Neuronal stem cell (in vitro differentiated cells): ENCODE measurements at regions not wholly inside any gene's neighbourhood (a gene's known extent, or its start where the extent isn't known, plus 50 kb on each side); places are given as distances from the start of the nearest gene placed in this dataset.

ENCODE experiments used
- DNase-seq: peaks from one replicate; pipeline ENCODE4 v3.0.0-alpha.2; 2013; ENCODE audit warnings: low spot score
- H2AFZ ChIP-seq: one replicate; pipeline ENCODE4 v1.6.1; 2013; ENCODE audit warnings: mild to moderate bottlenecking, low read length, inconsistent platforms
- H2AK5ac ChIP-seq: 2 replicates; pipeline ENCODE4 v1.6.1; 2013; ENCODE audit warnings: low read depth, mild to moderate bottlenecking, inconsistent platforms, low read length, moderate library complexity, mixed read lengths
- H2BK120ac ChIP-seq: 2 replicates; pipeline ENCODE4 v1.6.1; 2013; ENCODE audit warnings: low read depth, mild to moderate bottlenecking, inconsistent platforms, low read length, moderate library complexity, mixed read lengths
- H2BK12ac ChIP-seq: one replicate; pipeline ENCODE4 v1.6.1; 2013; ENCODE audit warnings: low read length, inconsistent platforms
- H2BK15ac ChIP-seq: 2 replicates; pipeline ENCODE4 v1.6.1; 2013; ENCODE audit warnings: mild to moderate bottlenecking, low read length, inconsistent platforms, mixed read lengths
- H2BK5ac ChIP-seq: one replicate; pipeline ENCODE4 v1.6.1; 2013; ENCODE audit warnings: inconsistent platforms, mild to moderate bottlenecking, low read length, moderate library complexity
- H3K14ac ChIP-seq: one replicate; pipeline ENCODE4 v1.6.1; 2013; ENCODE audit warnings: low read length, inconsistent platforms
- H3K18ac ChIP-seq: 2 replicates; pipeline ENCODE4 v1.6.1; 2013; ENCODE audit warnings: low read length, inconsistent platforms
- H3K23ac ChIP-seq: 2 replicates; pipeline ENCODE4 v1.6.1; 2013; ENCODE audit warnings: low read depth, mild to moderate bottlenecking, mixed read lengths, low read length, inconsistent platforms; ENCODE audit not compliant: poor library complexity
- H3K27ac ChIP-seq: replicated peaks from 3 replicates; pipeline ENCODE4 v1.5.1; 2013; ENCODE audit warnings: low read length, inconsistent platforms
- H3K27me3 ChIP-seq, 3 experiments: 2 replicates each; pipeline ENCODE4 v1.6.1; 2013; ENCODE audit warnings: low read length in 3 of 3, mild to moderate bottlenecking in 2 of 3, inconsistent platforms in 1 of 3, low read depth in 1 of 3, mixed read lengths in 1 of 3, moderate library complexity in 1 of 3; ENCODE audit not compliant: control insufficient read depth in 3 of 3, insufficient read depth in 3 of 3
- H3K36me3 ChIP-seq, 2 donors: replicated peaks in 1 of 2; 2 replicates each; pipeline ENCODE4 v1.6.1; 2013; ENCODE audit warnings: low read length in 2 of 2; ENCODE audit not compliant: control insufficient read depth in 2 of 2, insufficient read depth in 2 of 2
- H3K4ac ChIP-seq: 2 replicates; pipeline ENCODE4 v1.6.1; 2013; ENCODE audit warnings: inconsistent platforms, mild to moderate bottlenecking, low read length, moderate library complexity
- H3K4me1 ChIP-seq, 2 donors: 1 replicate in 1 of 2; 2 replicates in 1 of 2; pipeline ENCODE4 v1.6.1; 2013; ENCODE audit warnings: low read length in 2 of 2, low read depth in 1 of 2; ENCODE audit not compliant: control insufficient read depth in 2 of 2, insufficient read depth in 1 of 2
- H3K4me2 ChIP-seq: one replicate; pipeline ENCODE4 v1.6.1; 2013; ENCODE audit warnings: mild to moderate bottlenecking, low read length, inconsistent platforms; ENCODE audit not compliant: insufficient read depth, poor library complexity, severe bottlenecking
- H3K4me3 ChIP-seq, 2 donors: 2 replicates each; pipeline ENCODE4 v1.5.1; 2013; ENCODE audit warnings: low read length in 2 of 2, mild to moderate bottlenecking in 2 of 2, inconsistent platforms in 1 of 2, moderate library complexity in 1 of 2
- H3K79me1 ChIP-seq: one replicate; pipeline ENCODE4 v1.6.1; 2013; ENCODE audit warnings: low read depth, mild to moderate bottlenecking, inconsistent platforms, low read length, moderate library complexity
- H3K9ac ChIP-seq: one replicate; pipeline ENCODE4 v1.6.1; 2013; ENCODE audit warnings: mild to moderate bottlenecking, low read depth, low read length, inconsistent platforms; ENCODE audit not compliant: poor library complexity
- H3K9me3 ChIP-seq, 2 donors: replicated peaks in 1 of 2; 2 replicates each; pipeline versions ENCODE3 to v1.6.1; 2013; ENCODE audit warnings: low read length in 2 of 2, mild to moderate bottlenecking in 2 of 2, inconsistent platforms in 1 of 2, low read depth in 1 of 2, mixed read lengths in 1 of 2, moderate library complexity in 1 of 2; ENCODE audit not compliant: control insufficient read depth in 2 of 2, insufficient read depth in 1 of 2
- H4K8ac ChIP-seq: one replicate; pipeline ENCODE4 v1.6.1; 2013; ENCODE audit warnings: low read depth, mild to moderate bottlenecking, inconsistent platforms, low read length, moderate library complexity
- H4K91ac ChIP-seq: one replicate; pipeline ENCODE4 v1.6.1; 2013; ENCODE audit warnings: low read length, low read depth, mild to moderate bottlenecking, inconsistent platforms; ENCODE audit not compliant: poor library complexity
- WGBS, 2 donors: extraction: QIAGEN DNeasy Blood & Tissue Kit; methylation state at CpG; one replicate each; pipeline ENCODE4 v1.1.7; 2013; ENCODE audit warnings: missing lambda C conversion rate in 2 of 2, mixed read lengths in 1 of 2; ENCODE audit not compliant: insufficient read length in 2 of 2, insufficient replicate concordance in 1 of 2; ENCODE audit errors: extremely low coverage in 2 of 2; 5-methylcytosine and 5-hydroxymethylcytosine counted together

DNA sequence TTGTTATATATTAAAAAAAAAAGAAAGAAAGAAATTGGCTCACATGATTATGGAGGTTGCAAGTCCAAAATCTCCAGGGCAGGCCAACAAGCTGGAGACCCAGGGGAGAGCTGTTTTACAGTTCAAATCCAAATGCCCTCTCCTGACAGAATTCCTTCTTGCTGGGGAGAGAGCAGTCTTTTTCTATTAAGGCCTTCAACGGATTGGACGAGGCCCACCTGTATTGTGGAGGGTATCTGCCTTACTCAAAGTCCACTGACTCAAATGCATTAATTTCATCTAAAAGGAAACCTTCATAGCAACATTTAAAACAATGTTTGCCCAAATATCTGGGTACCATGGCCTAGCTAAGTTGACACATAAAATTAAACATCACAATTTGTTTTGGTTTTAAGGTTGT, 56.9 kb upstream of the TRIM67 start:
- Histone ChIP-seq H4K8ac (no peak overlapping the region), H3K18ac (no peak overlapping the region), H2BK12ac (no peak overlapping the region), H3K4me2 (no peak overlapping the region), H3K4ac (no peak overlapping the region), H2BK15ac (no peak overlapping the region), H2BK120ac (no peak overlapping the region), H3K27me3 (peaks cover 0 to 3% (median 0%) of the 10 kb centered on the region in 3 experiments), H4K91ac (no peak overlapping the region), H2BK5ac (no peak overlapping the region), H3K79me1 (no peaks in the 10 kb centered on the region), H3K9ac (no peak overlapping the region), H3K36me3 (no peaks in the 10 kb centered on the region), H3K4me1 (no peaks in the 10 kb centered on the region), H2AFZ (no peak overlapping the region), H3K27ac (no peak overlapping the region), H3K23ac (no peak overlapping the region), H3K4me3 (no peak overlapping the region), H3K9me3 (no peaks in the 10 kb centered on the region), H3K14ac (no peak overlapping the region), H2AK5ac (no peak overlapping the region)
- no CpG with 5 or more reads among the region's 2 CpGs for WGBS, 2 donors
- DNase-seq, result no peak

DNA sequence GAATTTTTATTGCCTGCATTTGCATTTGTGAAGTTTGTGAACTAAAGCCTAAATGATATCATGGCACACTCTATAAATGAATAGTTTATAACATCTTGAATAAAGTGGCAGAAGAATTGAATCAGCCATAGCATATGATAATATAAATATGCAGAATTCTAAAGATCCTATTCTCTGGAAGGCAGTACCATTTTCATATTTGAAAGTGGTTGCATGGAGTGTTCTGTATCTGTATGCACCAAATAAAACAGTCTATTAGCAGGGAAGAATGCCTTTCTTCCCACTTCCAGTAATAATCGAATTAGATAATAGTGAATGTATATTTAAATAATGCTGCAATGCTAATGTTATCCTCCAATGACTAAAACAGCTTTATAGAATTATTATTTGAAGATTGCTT, 57.9 kb upstream of the TRIM67 start:
- no peaks in the 10 kb centered on the region for H3K36me3 ChIP-seq
- no peaks in the 10 kb centered on the region for H3K9me3 ChIP-seq
- no peak overlapping the region for H3K27ac ChIP-seq
- H4K91ac ChIP-seq, result no peak overlapping the region
- no peak overlapping the region for H2BK12ac ChIP-seq
- H2BK15ac ChIP-seq, result no peak overlapping the region
- H3K4me1 ChIP-seq, result no peaks in the 10 kb centered on the region
- H3K4ac ChIP-seq, result no peak overlapping the region
- DNase-seq, result no peak
- no CpG with 5 or more reads among the region's 1 CpG for WGBS, 2 donors
- no peak overlapping the region for H2BK5ac ChIP-seq
- H3K4me2 ChIP-seq, result no peak overlapping the region
- no peak overlapping the region for H3K4me3 ChIP-seq
- no peak overlapping the region for H2BK120ac ChIP-seq
- H2AK5ac ChIP-seq, result no peak overlapping the region
- H3K27me3 ChIP-seq, result peaks cover 0 to 3% (median 0%) of the 10 kb centered on the region in 3 experiments
- H3K79me1 ChIP-seq, result no peaks in the 10 kb centered on the region
- no peak overlapping the region for H4K8ac ChIP-seq
- H3K14ac ChIP-seq, result no peak overlapping the region
- H3K23ac ChIP-seq, result no peak overlapping the region
- H3K18ac ChIP-seq, result no peak overlapping the region
- no peak overlapping the region for H2AFZ ChIP-seq
- no peak overlapping the region for H3K9ac ChIP-seq

GRCh38 chr1:231099996-231100767, 60.1 kb upstream of the FAM89A start:
- no peak for DNase-seq
- peaks cover 0 to 13% (median 0%) of the 10 kb centered on the region in 3 experiments for H3K27me3 ChIP-seq
- H2BK5ac ChIP-seq, result no peak overlapping the region
- no peak overlapping the region for H3K14ac ChIP-seq
- no peak overlapping the region for H3K18ac ChIP-seq
- H2AFZ ChIP-seq, result no peak overlapping the region
- no peak overlapping the region for H3K9ac ChIP-seq
- H2BK15ac ChIP-seq, result no peak overlapping the region
- H3K23ac ChIP-seq, result no peak overlapping the region
- no peak overlapping the region for H2BK12ac ChIP-seq
- no peak overlapping the region for H3K27ac ChIP-seq
- no CpG with 5 or more reads among the region's 9 CpGs for WGBS, 2 donors
- no peak overlapping the region for H3K4me2 ChIP-seq
- no peak overlapping the region for H3K4ac ChIP-seq
- no peak overlapping the region for H2BK120ac ChIP-seq
- no peak overlapping the region for H4K8ac ChIP-seq
- no peaks in the 10 kb centered on the region for H3K9me3 ChIP-seq
- no peak overlapping the region for H3K4me3 ChIP-seq
- no peaks in the 10 kb centered on the region for H3K79me1 ChIP-seq
- no peaks in the 10 kb centered on the region for H3K36me3 ChIP-seq
- no peak overlapping the region for H2AK5ac ChIP-seq
- H3K4me1 ChIP-seq, result peaks cover 0 to 1% of the 10 kb centered on the region in 2 donors
- H4K91ac ChIP-seq, result no peak overlapping the region

DNA sequence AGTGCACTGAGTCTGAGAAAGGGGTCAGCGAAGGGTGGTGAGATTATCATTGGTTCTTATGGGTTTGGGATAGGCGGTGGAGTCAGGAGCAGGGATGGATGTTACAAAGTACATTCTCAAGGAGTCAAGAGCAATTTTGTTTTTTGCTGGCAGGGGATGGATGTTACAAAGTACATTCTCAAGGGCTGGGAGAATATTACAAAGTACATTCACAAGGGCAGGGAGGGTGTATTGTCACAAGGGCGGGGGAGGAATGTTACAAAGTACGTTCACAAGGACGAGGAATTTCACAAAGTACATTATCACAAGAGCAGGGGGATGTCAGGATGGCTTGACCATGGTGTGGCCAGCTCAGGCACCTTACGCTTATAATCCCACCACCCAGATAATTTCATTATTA, 59.3 kb upstream of the FAM89A start:
- Histone ChIP-seq H3K27me3 (peaks cover 0 to 13% (median 0%) of the 10 kb centered on the region in 3 experiments), H4K91ac (no peak overlapping the region), H3K27ac (no peak overlapping the region), H2BK5ac (no peak overlapping the region), H3K36me3 (no peaks in the 10 kb centered on the region), H3K4me3 (no peak overlapping the region), H3K18ac (no peak overlapping the region), H3K23ac (no peak overlapping the region), H2BK120ac (no peak overlapping the region), H3K4me1 (peaks cover 1 to 4% of the 10 kb centered on the region in 2 donors), H2AFZ (no peak overlapping the region), H3K79me1 (no peaks in the 10 kb centered on the region), H2AK5ac (no peak overlapping the region), H3K9ac (no peak overlapping the region), H3K9me3 (no peaks in the 10 kb centered on the region), H3K4me2 (no peak overlapping the region), H3K4ac (no peak overlapping the region), H2BK12ac (no peak overlapping the region), H4K8ac (no peak overlapping the region), H2BK15ac (no peak overlapping the region), H3K14ac (no peak overlapping the region)
- no CpG with 5 or more reads among the region's 6 CpGs for WGBS, 2 donors
- DNase-seq, result no peak
